ENCODE measurements at regions not wholly inside any gene's neighbourhood (a gene's known extent, or its start where the extent isn't known, plus 50 kb on each side); places are given as distances from the start of the nearest gene placed in this dataset.

- Histone ChIP-seq H3K27ac (ENCODE audit: control insufficient read depth, insufficient read depth, low read length) (no peak overlapping the region), H3K79me2 (ENCODE audit: control insufficient read depth, insufficient read depth, low read length) (no peaks in the 10 kb centered on the region), H3K4me2 (ENCODE audit: control insufficient read depth, extremely low read depth, insufficient read depth, low read depth, low read length) (no peak overlapping the region), H2AFZ (ENCODE audit: control insufficient read depth, low read length) (no peak overlapping the region), H3K4me1 (ENCODE audit: control insufficient read depth, extremely low read depth, insufficient read depth, low read length) (no peaks in the 10 kb centered on the region), H4K20me1 (ENCODE audit: control insufficient read depth, extremely low read depth, insufficient read depth, low read length) (no peaks in the 10 kb centered on the region), H3K4me3 (ENCODE audit: control insufficient read depth in 2 of 3, extremely low read depth in 1 of 3, insufficient read depth in 2 of 3, low read depth in 1 of 3, low read length in 3 of 3) (no peak overlapping the region), H3K9me1 (ENCODE audit: control insufficient read depth, extremely low read depth, insufficient read depth, low read length) (no peaks in the 10 kb centered on the region), H3K9me3 (ENCODE audit: control insufficient read depth, low read depth, low read length) (no peaks in the 10 kb centered on the region), H3K9ac (ENCODE audit: control insufficient read depth, extremely low read depth, insufficient read depth, low read length) (no peak overlapping the region), H3K36me3 (ENCODE audit: control insufficient read depth in 2 of 2, extremely low read depth in 1 of 2, insufficient read depth in 2 of 2, low read length in 2 of 2) (no peaks in the 10 kb centered on the region), H3K27me3 (ENCODE audit: control insufficient read depth, extremely low read depth, insufficient read depth, low read length) (no peaks in the 10 kb centered on the region)
- FAIRE-seq (no peak), DNase-seq (ENCODE audit: low read depth, low spot score) (no peak)
- dilution Hi-C loops (cut with MboI; ENCODE audit: extremely low pct_ligation_motif_present, low sequenced_read_pairs): no loop called here
- TF ChIP-seq EZH2 (IDR thresholded peaks at IDR 0.05; ENCODE audit: low read length): no peak
These were observed 222.3 kb upstream of the TMTC1 start for GRCh38 chr12:30006021-30006420.

- TF ChIP-seq EZH2 (IDR thresholded peaks at IDR 0.05; ENCODE audit: low read length) (no peak), CTCF (optimal IDR thresholded peaks at IDR 0.05 in 1 of 3, IDR thresholded peaks at IDR 0.05 in 1 of 3, conservative IDR thresholded peaks at IDR 0.05 in 1 of 3; ENCODE audit: extremely low read depth in 1 of 3, insufficient read depth in 2 of 3, low read length in 3 of 3) (no peak)
- Histone ChIP-seq H3K9me1 (ENCODE audit: control insufficient read depth, extremely low read depth, insufficient read depth, low read length) (no peaks in the 10 kb centered on the region), H3K4me2 (ENCODE audit: control insufficient read depth, extremely low read depth, insufficient read depth, low read depth, low read length) (no peak overlapping the region), H3K9me3 (ENCODE audit: control insufficient read depth, low read depth, low read length) (no peaks in the 10 kb centered on the region), H2AFZ (ENCODE audit: control insufficient read depth, low read length) (no peak overlapping the region), H3K4me1 (ENCODE audit: control insufficient read depth, extremely low read depth, insufficient read depth, low read length) (no peaks in the 10 kb centered on the region), H3K27me3 (ENCODE audit: control insufficient read depth, extremely low read depth, insufficient read depth, low read length) (no peaks in the 10 kb centered on the region), H3K9ac (ENCODE audit: control insufficient read depth, extremely low read depth, insufficient read depth, low read length) (no peak overlapping the region), H3K79me2 (ENCODE audit: control insufficient read depth, insufficient read depth, low read length) (no peaks in the 10 kb centered on the region), H3K36me3 (ENCODE audit: control insufficient read depth in 2 of 2, extremely low read depth in 1 of 2, insufficient read depth in 2 of 2, low read length in 2 of 2) (no peaks in the 10 kb centered on the region), H3K27ac (ENCODE audit: control insufficient read depth, insufficient read depth, low read length) (no peak overlapping the region), H3K4me3 (ENCODE audit: control insufficient read depth in 2 of 3, extremely low read depth in 1 of 3, insufficient read depth in 2 of 3, low read depth in 1 of 3, low read length in 3 of 3) (no peak overlapping the region), H4K20me1 (ENCODE audit: control insufficient read depth, extremely low read depth, insufficient read depth, low read length) (no peaks in the 10 kb centered on the region)
- dilution Hi-C loops (cut with MboI; ENCODE audit: extremely low pct_ligation_motif_present, low sequenced_read_pairs): no loop called here
- no peak for FAIRE-seq
- DNase-seq (ENCODE audit: low read depth, low spot score): no peak
These were observed 219.6 kb upstream of the TMTC1 start for GRCh38 chr12:30003321-30003720.

GRCh38 chr12:30002677-30003076, 218.9 kb upstream of the TMTC1 start:
- Histone ChIP-seq H3K9me1 (ENCODE audit: control insufficient read depth, extremely low read depth, insufficient read depth, low read length) (no peaks in the 10 kb centered on the region), H3K4me1 (ENCODE audit: control insufficient read depth, extremely low read depth, insufficient read depth, low read length) (no peaks in the 10 kb centered on the region), H3K36me3 (ENCODE audit: control insufficient read depth in 2 of 2, extremely low read depth in 1 of 2, insufficient read depth in 2 of 2, low read length in 2 of 2) (no peaks in the 10 kb centered on the region), H3K27ac (ENCODE audit: control insufficient read depth, insufficient read depth, low read length) (no peak overlapping the region), H3K4me2 (ENCODE audit: control insufficient read depth, extremely low read depth, insufficient read depth, low read depth, low read length) (no peak overlapping the region), H2AFZ (ENCODE audit: control insufficient read depth, low read length) (no peak overlapping the region), H3K79me2 (ENCODE audit: control insufficient read depth, insufficient read depth, low read length) (no peaks in the 10 kb centered on the region), H3K9me3 (ENCODE audit: control insufficient read depth, low read depth, low read length) (no peaks in the 10 kb centered on the region), H3K4me3 (ENCODE audit: control insufficient read depth in 2 of 3, extremely low read depth in 1 of 3, insufficient read depth in 2 of 3, low read depth in 1 of 3, low read length in 3 of 3) (no peak overlapping the region), H3K9ac (ENCODE audit: control insufficient read depth, extremely low read depth, insufficient read depth, low read length) (no peak overlapping the region), H4K20me1 (ENCODE audit: control insufficient read depth, extremely low read depth, insufficient read depth, low read length) (no peaks in the 10 kb centered on the region), H3K27me3 (ENCODE audit: control insufficient read depth, extremely low read depth, insufficient read depth, low read length) (no peaks in the 10 kb centered on the region)
- TF ChIP-seq CTCF (optimal IDR thresholded peaks at IDR 0.05 in 1 of 3, IDR thresholded peaks at IDR 0.05 in 1 of 3, conservative IDR thresholded peaks at IDR 0.05 in 1 of 3; ENCODE audit: extremely low read depth in 1 of 3, insufficient read depth in 2 of 3, low read length in 3 of 3) (peak in 1 of 3 experiments; percentile 14), EZH2 (IDR thresholded peaks at IDR 0.05; ENCODE audit: low read length) (no peak)
- dilution Hi-C loops (cut with MboI; ENCODE audit: extremely low pct_ligation_motif_present, low sequenced_read_pairs): no loop called here
- DNase-seq (ENCODE audit: low read depth, low spot score) (no peak), FAIRE-seq (no peak)

Data from keratinocyte (primary cell).